HFFc6 (cell line): ENCODE measurements at regions not wholly inside any gene's neighbourhood (a gene's known extent, or its start where the extent isn't known, plus 50 kb on each side); places are given as distances from the start of the nearest gene placed in this dataset.

Experiments
- DNase-seq: peaks from one replicate; pipeline ENCODE4 v3.0.0-alpha.2; 2018
- H3K27ac Mint-ChIP-seq: 2 replicates; pipeline ENCODE4 v1.8.0; 2020; ENCODE audit warnings: mild to moderate bottlenecking, mixed read lengths
- H3K27me3 Mint-ChIP-seq: 2 replicates; pipeline ENCODE4 v1.8.0; 2021; ENCODE audit warnings: mild to moderate bottlenecking, moderate library complexity, mixed read lengths; ENCODE audit not compliant: insufficient read depth
- H3K36me3 Mint-ChIP-seq: 2 replicates; pipeline ENCODE4 v1.8.0; 2021; ENCODE audit warnings: low read depth, mixed read lengths
- H3K4me1 Mint-ChIP-seq: 2 replicates; pipeline ENCODE4 v1.8.0; 2020; ENCODE audit warnings: low read depth, mixed read lengths
- H3K4me3 Mint-ChIP-seq: 2 replicates; pipeline ENCODE4 v1.8.0; 2020; ENCODE audit warnings: mild to moderate bottlenecking, moderate library complexity, mixed read lengths
- H3K9me3 Mint-ChIP-seq: 2 replicates; pipeline ENCODE4 v1.8.0; 2020; ENCODE audit warnings: mild to moderate bottlenecking, mixed read lengths
- TF ChIP-seq, protein P1 (sequence below): fragments of 200-600 bp; sonication (generic); IDR thresholded peaks from 2 replicates; pipeline ENCODE4 v1.5.0; 2021; ENCODE audit warnings: antibody characterized with exemption, mild to moderate bottlenecking

DNA sequence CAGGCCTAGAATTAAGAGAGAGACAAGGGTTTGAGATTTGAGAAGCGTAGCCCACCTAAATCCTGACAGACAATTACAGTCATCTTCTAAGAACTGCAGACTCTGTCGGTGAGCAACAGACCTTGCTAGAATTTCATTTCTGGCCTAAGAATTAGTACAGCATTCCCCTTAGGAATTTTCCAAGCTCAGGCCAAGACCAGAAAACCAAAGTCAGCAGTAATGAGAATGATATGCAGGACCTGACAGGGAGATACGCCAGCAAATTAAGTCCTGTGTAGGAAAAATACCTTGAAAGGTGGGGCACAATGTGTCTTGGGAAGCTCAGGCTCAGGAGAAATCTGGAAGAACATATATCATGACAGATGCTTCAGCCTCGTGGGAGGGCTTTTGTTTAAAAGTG, 52.7 kb upstream of the HERPUD2 start:
- DNase-seq = no peak
- H3K4me1 Mint-ChIP-seq = peaks cover 33% of the 10 kb centered on the region
- H3K36me3 Mint-ChIP-seq = no peaks in the 10 kb centered on the region
- H3K27me3 Mint-ChIP-seq = peaks cover 2% of the 10 kb centered on the region; the same call in 1 of the 2 replicates
- H3K9me3 Mint-ChIP-seq = no peaks in the 10 kb centered on the region
- no peak overlapping the region for H3K4me3 Mint-ChIP-seq
- peak overlapping the region; percentile 29; the same call in 1 of the 2 replicates for H3K27ac Mint-ChIP-seq
- TF ChIP-seq, protein P1, sequence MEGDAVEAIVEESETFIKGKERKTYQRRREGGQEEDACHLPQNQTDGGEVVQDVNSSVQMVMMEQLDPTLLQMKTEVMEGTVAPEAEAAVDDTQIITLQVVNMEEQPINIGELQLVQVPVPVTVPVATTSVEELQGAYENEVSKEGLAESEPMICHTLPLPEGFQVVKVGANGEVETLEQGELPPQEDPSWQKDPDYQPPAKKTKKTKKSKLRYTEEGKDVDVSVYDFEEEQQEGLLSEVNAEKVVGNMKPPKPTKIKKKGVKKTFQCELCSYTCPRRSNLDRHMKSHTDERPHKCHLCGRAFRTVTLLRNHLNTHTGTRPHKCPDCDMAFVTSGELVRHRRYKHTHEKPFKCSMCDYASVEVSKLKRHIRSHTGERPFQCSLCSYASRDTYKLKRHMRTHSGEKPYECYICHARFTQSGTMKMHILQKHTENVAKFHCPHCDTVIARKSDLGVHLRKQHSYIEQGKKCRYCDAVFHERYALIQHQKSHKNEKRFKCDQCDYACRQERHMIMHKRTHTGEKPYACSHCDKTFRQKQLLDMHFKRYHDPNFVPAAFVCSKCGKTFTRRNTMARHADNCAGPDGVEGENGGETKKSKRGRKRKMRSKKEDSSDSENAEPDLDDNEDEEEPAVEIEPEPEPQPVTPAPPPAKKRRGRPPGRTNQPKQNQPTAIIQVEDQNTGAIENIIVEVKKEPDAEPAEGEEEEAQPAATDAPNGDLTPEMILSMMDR = no peak

DNA sequence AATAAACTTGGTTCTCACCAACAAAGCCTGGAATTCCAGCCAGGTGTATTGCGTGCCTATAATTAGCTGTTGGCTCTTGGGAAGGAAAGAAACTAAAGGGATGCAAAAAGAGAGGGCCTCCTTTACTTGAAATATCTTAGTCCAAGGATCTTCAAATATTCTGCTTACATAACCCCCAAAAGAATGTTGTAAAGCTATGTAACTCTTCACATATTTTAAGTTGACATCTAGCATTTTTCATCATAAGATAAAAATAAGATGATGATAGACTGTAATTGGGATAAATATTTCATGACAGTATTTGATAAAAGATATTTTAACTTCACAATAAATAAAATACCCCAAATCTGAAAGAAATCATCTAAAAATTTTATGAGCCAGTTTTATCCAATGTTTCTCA, 52.5 kb upstream of the SEPTIN7 start:
- peaks cover 33% of the 10 kb centered on the region for H3K4me1 Mint-ChIP-seq
- DNase-seq = no peak
- H3K36me3 Mint-ChIP-seq = no peaks in the 10 kb centered on the region
- TF ChIP-seq, protein P1 = no peak
- no peak overlapping the region for H3K27ac Mint-ChIP-seq
- no peaks in the 10 kb centered on the region for H3K9me3 Mint-ChIP-seq
- H3K27me3 Mint-ChIP-seq = peaks cover 2% of the 10 kb centered on the region; the same call in 1 of the 2 replicates
- no peak overlapping the region for H3K4me3 Mint-ChIP-seq

DNA sequence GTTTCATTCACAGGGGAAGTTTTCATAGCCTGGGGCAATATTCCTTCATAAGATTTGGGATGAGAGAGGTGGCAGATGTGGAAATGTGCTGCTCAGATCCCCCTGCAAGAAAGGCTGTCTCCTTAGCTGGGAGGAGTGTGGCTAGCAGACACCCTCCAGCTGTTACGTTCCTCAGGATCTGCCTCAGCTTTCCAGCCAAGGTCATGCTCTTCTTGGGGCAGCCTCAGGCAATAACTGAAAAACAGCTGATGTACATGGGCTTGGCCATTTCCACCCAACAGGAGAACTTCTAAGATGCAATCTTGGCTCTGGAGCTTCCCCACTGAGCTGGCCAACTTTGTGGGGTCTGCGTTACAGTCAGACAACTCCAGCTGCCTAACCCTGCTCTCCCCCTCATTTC, 51.3 kb upstream of the SEPTIN7 start:
- Mint-ChIP-seq H3K4me3 (no peak overlapping the region), H3K27me3 (peaks cover 2% of the 10 kb centered on the region; the same call in 1 of the 2 replicates), H3K36me3 (no peaks in the 10 kb centered on the region), H3K9me3 (no peaks in the 10 kb centered on the region), H3K27ac (no peak overlapping the region), H3K4me1 (peaks cover 33% of the 10 kb centered on the region)
- TF ChIP-seq, protein P1 = no peak
- no peak for DNase-seq
